Neural cell (in vitro differentiated cells): ENCODE measurements at regions not wholly inside any gene's neighbourhood (a gene's known extent, or its start where the extent isn't known, plus 50 kb on each side); places are given as distances from the start of the nearest gene placed in this dataset.

ENCODE experiments used
- H2AFZ ChIP-seq: fragments of 200-600, 300-800 bp; sonication (generic), shearing (Covaris generic); 2 replicates; pipeline ENCODE4 v1.6.0; 2014; ENCODE audit warnings: low read depth, mild to moderate bottlenecking, antibody characterized with exemption, low read length, moderate library complexity
- H3F3A ChIP-seq: fragments of 200-600 bp; shearing (Covaris generic); 2 replicates; pipeline ENCODE4 v1.6.1; 2016; ENCODE audit warnings: mild to moderate bottlenecking, moderate library complexity, mixed read lengths, antibody characterized with exemption, low read length; ENCODE audit not compliant: insufficient read depth, poor library complexity, severe bottlenecking
- H3K27ac ChIP-seq: fragments of 200-600, 300-800 bp; sonication (generic), shearing (Covaris generic); 2 replicates; pipeline ENCODE4 v1.5.1; 2014; ENCODE audit warnings: mild to moderate bottlenecking, low read length, moderate library complexity
- H3K27me3 ChIP-seq: fragments of 300-800, 200-600 bp; sonication (generic), shearing (Covaris generic); 2 replicates; pipeline ENCODE4 v1.6.0; 2014; ENCODE audit warnings: mild to moderate bottlenecking, low read depth, low read length, moderate library complexity; ENCODE audit not compliant: insufficient read depth
- H3K36me3 ChIP-seq: fragments of 300-800, 200-600 bp; sonication (generic), shearing (Covaris generic); 2 replicates; pipeline ENCODE4 v1.5.1; 2014; ENCODE audit warnings: mild to moderate bottlenecking, antibody characterized with exemption, low read length, moderate library complexity; ENCODE audit not compliant: insufficient read depth
- H3K4me2 ChIP-seq: fragments of 300-800, 200-600 bp; sonication (generic), shearing (Covaris generic); 2 replicates; pipeline ENCODE4 v1.6.0; 2014; ENCODE audit warnings: mild to moderate bottlenecking, low read length
- H3K4me3 ChIP-seq: fragments of 300-800, 200-600 bp; sonication (generic), shearing (Covaris generic); 2 replicates; pipeline ENCODE4 v1.5.1; 2014; ENCODE audit warnings: mild to moderate bottlenecking, low read length, moderate library complexity
- H3K79me2 ChIP-seq: fragments of 200-600 bp; shearing (Covaris generic); replicated peaks from 2 replicates; pipeline ENCODE4 v1.6.0; 2014; ENCODE audit warnings: mild to moderate bottlenecking, low read length, moderate library complexity; ENCODE audit not compliant: insufficient read depth
- H3K9ac ChIP-seq: fragments of 300-800, 200-600 bp; sonication (generic), shearing (Covaris generic); 2 replicates; pipeline ENCODE4 v1.6.1; 2016; ENCODE audit warnings: mild to moderate bottlenecking, low read length, mixed read lengths
- H3K9me2 ChIP-seq: fragments of 200-600 bp; shearing (Covaris generic); 2 replicates; pipeline ENCODE4 v1.6.1; 2016; ENCODE audit warnings: mild to moderate bottlenecking, low read length, mixed read lengths; ENCODE audit not compliant: insufficient read depth
- H3K9me3 ChIP-seq: fragments of 200-600, 300-800 bp; sonication (generic), shearing (Covaris generic); 2 replicates; pipeline ENCODE4 v1.6.1; 2016; ENCODE audit warnings: mild to moderate bottlenecking, mixed run types, low read length, moderate library complexity, mixed read lengths
- H4K20me1 ChIP-seq: fragments of 200-600 bp; shearing (Covaris generic); 2 replicates; pipeline ENCODE4 v1.6.1; 2016; ENCODE audit warnings: mild to moderate bottlenecking, mixed run types; ENCODE audit not compliant: insufficient read depth
- EP300 ChIP-seq: fragments of 450-650 bp; conservative IDR thresholded peaks from 2 replicates; pipeline ENCODE4 v1.6.1; 2014; ENCODE audit warnings: antibody characterized with exemption, mild to moderate bottlenecking, moderate library complexity; ENCODE audit not compliant: poor library complexity, severe bottlenecking
- EZH2 ChIP-seq: fragments of 200-600, 300-800 bp; shearing (Covaris generic), sonication (generic); IDR thresholded peaks from 2 replicates; pipeline ENCODE4 v1.6.1; 2014; ENCODE audit warnings: antibody characterized with exemption, low read length, borderline replicate concordance, mild to moderate bottlenecking; ENCODE audit not compliant: insufficient read depth, poor library complexity, severe bottlenecking
- MXI1 ChIP-seq: fragments of 450-650 bp; conservative IDR thresholded peaks from 2 replicates; pipeline ENCODE4 v1.6.1; 2014; ENCODE audit warnings: antibody characterized with exemption, mild to moderate bottlenecking; ENCODE audit not compliant: poor library complexity, severe bottlenecking
- POLR2AphosphoS5 ChIP-seq: IDR thresholded peaks from 2 replicates; pipeline ENCODE4 v1.6.1; 2012
- RAD21 ChIP-seq: fragments of 450-650 bp; conservative IDR thresholded peaks from 2 replicates; pipeline ENCODE4 v1.6.1; 2014; ENCODE audit warnings: antibody characterized with exemption, mild to moderate bottlenecking, moderate library complexity
- SMC3 ChIP-seq: fragments of 450-650 bp; conservative IDR thresholded peaks from 2 replicates; pipeline ENCODE4 v1.6.1; 2014; ENCODE audit warnings: antibody characterized with exemption, mild to moderate bottlenecking, moderate library complexity; ENCODE audit not compliant: poor library complexity
- TAF1 ChIP-seq: IDR thresholded peaks from 2 replicates; pipeline ENCODE4 v1.6.1; 2012; ENCODE audit warnings: low read depth
- TF ChIP-seq, protein P1 (sequence below): IDR thresholded peaks from 2 replicates; pipeline ENCODE4 v1.6.1; 2012; ENCODE audit warnings: borderline replicate concordance
- TF ChIP-seq, protein P2 (sequence below): fragments of 450-650 bp; IDR thresholded peaks from 2 replicates; pipeline ENCODE4 v1.5.1; 2014; ENCODE audit warnings: antibody characterized with exemption, mild to moderate bottlenecking, moderate library complexity; ENCODE audit not compliant: poor library complexity, severe bottlenecking

DNA sequence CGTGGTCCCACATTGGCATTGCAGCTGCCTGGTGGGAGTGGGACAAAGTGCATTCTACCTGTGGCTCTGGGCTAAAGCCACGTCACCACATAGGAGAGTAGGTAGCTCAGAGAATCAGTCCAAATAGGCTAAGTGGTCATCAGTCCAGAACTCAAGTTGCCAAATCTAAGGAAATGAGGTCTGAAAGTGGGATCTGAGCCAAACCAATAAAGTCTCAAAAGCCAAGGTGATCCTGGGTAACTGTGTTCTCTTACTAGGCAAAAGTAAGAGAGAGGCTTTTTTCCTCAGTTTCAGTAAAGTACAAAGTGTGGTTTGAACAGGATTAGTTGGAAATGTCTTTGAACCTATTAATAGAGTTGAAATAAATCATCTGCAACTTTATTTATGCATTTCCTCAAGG lies 68.6 kb upstream of the CNKSR3 start:
- TF ChIP-seq SMC3, result no peak
- no peak for TF ChIP-seq RAD21
- TF ChIP-seq EZH2, result no peak
- no peak for TF ChIP-seq TAF1
- Histone ChIP-seq H3F3A (no peaks in the 10 kb centered on the region), H3K9me2 (no peaks in the 10 kb centered on the region)

GRCh38 chr6:154579485-154579884 lies 69.0 kb upstream of the CNKSR3 start:
- Histone ChIP-seq H3F3A (no peaks in the 10 kb centered on the region), H3K9me2 (no peaks in the 10 kb centered on the region), H3K36me3 (no peaks in the 10 kb centered on the region), H2AFZ (no peak overlapping the region), H3K27ac (no peak overlapping the region), H3K9me3 (no peaks in the 10 kb centered on the region), H4K20me1 (no peaks in the 10 kb centered on the region), H3K79me2 (no peaks in the 10 kb centered on the region), H3K4me3 (no peak overlapping the region), H3K4me2 (no peak overlapping the region), H3K27me3 (no peaks in the 10 kb centered on the region), H3K9ac (no peak overlapping the region)
- no peak for TF ChIP-seq SMC3

More for the DNA sequence above, 68.6 kb upstream of the CNKSR3 start:
- H3K79me2 ChIP-seq, result no peaks in the 10 kb centered on the region
- H3K9ac ChIP-seq, result no peak overlapping the region
- no peak overlapping the region for H2AFZ ChIP-seq
- H3K9me3 ChIP-seq, result no peaks in the 10 kb centered on the region
- no peak overlapping the region for H3K27ac ChIP-seq
- H3K27me3 ChIP-seq, result no peaks in the 10 kb centered on the region
- H3K36me3 ChIP-seq, result no peaks in the 10 kb centered on the region
- no peaks in the 10 kb centered on the region for H4K20me1 ChIP-seq
- no peak overlapping the region for H3K4me3 ChIP-seq
- no peak overlapping the region for H3K4me2 ChIP-seq

DNA sequence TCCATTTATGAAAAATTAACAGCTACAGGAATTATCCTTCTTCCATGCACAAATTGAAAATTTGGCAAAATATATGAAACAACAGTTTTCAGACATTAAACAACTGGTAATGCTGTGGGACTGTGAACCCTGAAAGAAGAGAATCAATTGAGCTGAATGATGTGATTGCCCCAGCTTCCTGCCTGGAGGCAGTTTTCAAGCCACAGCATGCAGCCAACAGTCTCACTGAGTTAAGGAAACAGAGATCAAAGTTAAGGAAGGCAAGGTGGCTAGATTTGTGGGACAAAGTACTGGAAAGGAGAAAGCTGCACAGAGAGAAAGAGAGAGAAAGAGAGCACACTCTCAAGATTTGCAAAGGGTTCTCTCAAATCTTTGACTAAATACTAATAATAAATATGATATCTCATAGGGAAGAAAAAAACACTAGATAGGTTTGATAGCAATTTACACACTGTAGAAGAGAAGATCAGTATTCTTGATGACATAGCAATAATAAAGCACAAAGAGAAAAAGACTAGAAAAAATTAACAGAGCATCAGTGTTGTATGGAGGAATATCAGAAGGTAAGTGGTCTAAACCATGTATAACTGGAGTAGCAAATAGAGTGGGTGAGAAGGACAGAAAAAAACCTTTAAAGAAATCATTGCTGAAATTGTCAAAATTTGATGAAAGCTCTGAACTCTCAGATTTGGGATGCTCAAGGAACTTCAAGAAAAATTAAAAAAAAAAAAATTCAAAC lies 70.1 kb upstream of the CNKSR3 start:
- Histone ChIP-seq H3K9ac (no peak overlapping the region), H3F3A (no peaks in the 10 kb centered on the region), H3K36me3 (no peaks in the 10 kb centered on the region), H3K9me3 (no peaks in the 10 kb centered on the region), H3K27ac (no peak overlapping the region), H3K4me2 (no peak overlapping the region), H2AFZ (no peak overlapping the region), H4K20me1 (no peaks in the 10 kb centered on the region), H3K27me3 (no peaks in the 10 kb centered on the region), H3K79me2 (no peaks in the 10 kb centered on the region), H3K4me3 (no peak overlapping the region), H3K9me2 (no peaks in the 10 kb centered on the region)
- TF ChIP-seq TAF1 (no peak), MXI1 (no peak), SMC3 (no peak), RAD21 (no peak), EP300 (no peak), EZH2 (no peak), POLR2AphosphoS5 (no peak)
- TF ChIP-seq, protein P1, sequence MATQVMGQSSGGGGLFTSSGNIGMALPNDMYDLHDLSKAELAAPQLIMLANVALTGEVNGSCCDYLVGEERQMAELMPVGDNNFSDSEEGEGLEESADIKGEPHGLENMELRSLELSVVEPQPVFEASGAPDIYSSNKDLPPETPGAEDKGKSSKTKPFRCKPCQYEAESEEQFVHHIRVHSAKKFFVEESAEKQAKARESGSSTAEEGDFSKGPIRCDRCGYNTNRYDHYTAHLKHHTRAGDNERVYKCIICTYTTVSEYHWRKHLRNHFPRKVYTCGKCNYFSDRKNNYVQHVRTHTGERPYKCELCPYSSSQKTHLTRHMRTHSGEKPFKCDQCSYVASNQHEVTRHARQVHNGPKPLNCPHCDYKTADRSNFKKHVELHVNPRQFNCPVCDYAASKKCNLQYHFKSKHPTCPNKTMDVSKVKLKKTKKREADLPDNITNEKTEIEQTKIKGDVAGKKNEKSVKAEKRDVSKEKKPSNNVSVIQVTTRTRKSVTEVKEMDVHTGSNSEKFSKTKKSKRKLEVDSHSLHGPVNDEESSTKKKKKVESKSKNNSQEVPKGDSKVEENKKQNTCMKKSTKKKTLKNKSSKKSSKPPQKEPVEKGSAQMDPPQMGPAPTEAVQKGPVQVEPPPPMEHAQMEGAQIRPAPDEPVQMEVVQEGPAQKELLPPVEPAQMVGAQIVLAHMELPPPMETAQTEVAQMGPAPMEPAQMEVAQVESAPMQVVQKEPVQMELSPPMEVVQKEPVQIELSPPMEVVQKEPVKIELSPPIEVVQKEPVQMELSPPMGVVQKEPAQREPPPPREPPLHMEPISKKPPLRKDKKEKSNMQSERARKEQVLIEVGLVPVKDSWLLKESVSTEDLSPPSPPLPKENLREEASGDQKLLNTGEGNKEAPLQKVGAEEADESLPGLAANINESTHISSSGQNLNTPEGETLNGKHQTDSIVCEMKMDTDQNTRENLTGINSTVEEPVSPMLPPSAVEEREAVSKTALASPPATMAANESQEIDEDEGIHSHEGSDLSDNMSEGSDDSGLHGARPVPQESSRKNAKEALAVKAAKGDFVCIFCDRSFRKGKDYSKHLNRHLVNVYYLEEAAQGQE, result no peak
- TF ChIP-seq, protein P2, sequence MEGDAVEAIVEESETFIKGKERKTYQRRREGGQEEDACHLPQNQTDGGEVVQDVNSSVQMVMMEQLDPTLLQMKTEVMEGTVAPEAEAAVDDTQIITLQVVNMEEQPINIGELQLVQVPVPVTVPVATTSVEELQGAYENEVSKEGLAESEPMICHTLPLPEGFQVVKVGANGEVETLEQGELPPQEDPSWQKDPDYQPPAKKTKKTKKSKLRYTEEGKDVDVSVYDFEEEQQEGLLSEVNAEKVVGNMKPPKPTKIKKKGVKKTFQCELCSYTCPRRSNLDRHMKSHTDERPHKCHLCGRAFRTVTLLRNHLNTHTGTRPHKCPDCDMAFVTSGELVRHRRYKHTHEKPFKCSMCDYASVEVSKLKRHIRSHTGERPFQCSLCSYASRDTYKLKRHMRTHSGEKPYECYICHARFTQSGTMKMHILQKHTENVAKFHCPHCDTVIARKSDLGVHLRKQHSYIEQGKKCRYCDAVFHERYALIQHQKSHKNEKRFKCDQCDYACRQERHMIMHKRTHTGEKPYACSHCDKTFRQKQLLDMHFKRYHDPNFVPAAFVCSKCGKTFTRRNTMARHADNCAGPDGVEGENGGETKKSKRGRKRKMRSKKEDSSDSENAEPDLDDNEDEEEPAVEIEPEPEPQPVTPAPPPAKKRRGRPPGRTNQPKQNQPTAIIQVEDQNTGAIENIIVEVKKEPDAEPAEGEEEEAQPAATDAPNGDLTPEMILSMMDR, result no peak
